Aorta (tissue), 5 donors: ENCODE measurements at regions not wholly inside any gene's neighbourhood (a gene's known extent, or its start where the extent isn't known, plus 50 kb on each side); places are given as distances from the start of the nearest gene placed in this dataset.

ENCODE experiments used
- ATAC-seq: fragments of 200-7000 bp; cut with Tn5 transposase; one replicate; pipeline ENCODE4 v1.9.1; 2022; ENCODE audit warnings: moderate library complexity; ENCODE audit not compliant: low FRiP score
- DNase-seq, 2 donors: peaks; one replicate each; pipeline ENCODE4 v3.0.0-alpha.2; 2020
- H3K27ac ChIP-seq, 2 donors: one replicate each; pipeline ENCODE4 v1.5.1; 2013; ENCODE audit warnings: low read length in 2 of 2, mild to moderate bottlenecking in 2 of 2, moderate library complexity in 2 of 2, control low read depth in 1 of 2, inconsistent platforms in 1 of 2, low read depth in 1 of 2
- H3K27me3 ChIP-seq, 2 donors: one replicate each; pipeline ENCODE4 v1.6.1; 2013; ENCODE audit warnings: control low read depth in 1 of 2, low read length in 1 of 2, mild to moderate bottlenecking in 1 of 2, moderate library complexity in 1 of 2; ENCODE audit not compliant: insufficient read depth in 2 of 2, control insufficient read depth in 1 of 2
- H3K36me3 ChIP-seq, 2 donors: one replicate each; pipeline ENCODE4 v1.6.1; 2013; ENCODE audit warnings: control low read depth in 1 of 2, low read length in 1 of 2, mild to moderate bottlenecking in 1 of 2; ENCODE audit not compliant: insufficient read depth in 2 of 2, control insufficient read depth in 1 of 2
- H3K4me1 ChIP-seq, 2 donors: one replicate each; pipeline ENCODE4 v1.6.1; 2013; ENCODE audit warnings: low read length in 2 of 2, control low read depth in 1 of 2, mild to moderate bottlenecking in 1 of 2, moderate library complexity in 1 of 2; ENCODE audit not compliant: insufficient read depth in 2 of 2, control insufficient read depth in 1 of 2
- H3K4me3 ChIP-seq, 2 donors: one replicate each; pipeline ENCODE4 v1.5.1; 2013; ENCODE audit warnings: low read length in 2 of 2, control low read depth in 1 of 2, mild to moderate bottlenecking in 1 of 2
- H3K9me3 ChIP-seq: one replicate; pipeline ENCODE4 v1.6.1; 2013; ENCODE audit warnings: mild to moderate bottlenecking, low read length; ENCODE audit not compliant: control insufficient read depth
- WGBS, 2 donors: extraction: QIAGEN DNeasy Blood & Tissue Kit; methylation state at CpG; one replicate each; pipeline ENCODE4 v1.1.7; 2013; 5-methylcytosine and 5-hydroxymethylcytosine counted together
- intact Hi-C, 2 donors: fragments of 100-400 bp; cut with DNase I; formaldehyde crosslinking; loops; one replicate each; pipeline versions ENCODE4 v1.14.2 to v1.15.0; 2022
- donor health status: healthy with polysubstance abuse.
- donor health status: Bipolar disorder and iron deficiency.
- donor health status: DM: no; HTN: no; CAD: no.
- donor health status: DM: no; HTN: no; CAD: no.
- donor health status: DM: yes; HTN: yes; CAD: no.

GRCh38 chr12:24714237-24714636 lies 234.7 kb downstream of the BCAT1 start:
- no peak for ATAC-seq
- no peaks in the 10 kb centered on the region for H3K36me3 ChIP-seq
- no peak overlapping the region for H3K27ac ChIP-seq
- H3K9me3 ChIP-seq, result no peaks in the 10 kb centered on the region
- 96% methylated on average over 13 of the region's 13 CpGs for WGBS, 2 donors
- no peak for DNase-seq
- no peak overlapping the region for H3K4me3 ChIP-seq
- intact Hi-C loops, result no loop called here
- no peaks in the 10 kb centered on the region for H3K27me3 ChIP-seq
- H3K4me1 ChIP-seq, result no peaks in the 10 kb centered on the region

- Histone ChIP-seq H3K9me3 (no peaks in the 10 kb centered on the region), H3K27me3 (no peaks in the 10 kb centered on the region), H3K4me1 (no peaks in the 10 kb centered on the region), H3K4me3 (no peak overlapping the region), H3K36me3 (no peaks in the 10 kb centered on the region), H3K27ac (no peak overlapping the region)
- no peak for ATAC-seq
- intact Hi-C loops, result no loop called here
- WGBS, 2 donors, result 96 to 98% methylated on average over 6 of the region's 6 CpGs
- no peak for DNase-seq
Measured at GRCh38 chr12:24711056-24712008, 237.6 kb downstream of the BCAT1 start.

- 93 to 94% methylated on average over 2 of the region's 2 CpGs for WGBS, 2 donors
- H3K27ac ChIP-seq, result no peak overlapping the region
Measured at GRCh38 chr12:24709216-24709615, 239.7 kb downstream of the BCAT1 start.

GRCh38 chr12:24708718-24709117 lies 240.2 kb downstream of the BCAT1 start:
- 65 to 67% methylated on average over 2 of the region's 2 CpGs for WGBS, 2 donors
- no peak overlapping the region for H3K27ac ChIP-seq
- no peaks in the 10 kb centered on the region for H3K4me1 ChIP-seq
- H3K4me3 ChIP-seq, result no peak overlapping the region
- H3K9me3 ChIP-seq, result no peaks in the 10 kb centered on the region
- H3K36me3 ChIP-seq, result no peaks in the 10 kb centered on the region
- intact Hi-C loops, result no loop called here
- no peak for ATAC-seq
- no peaks in the 10 kb centered on the region for H3K27me3 ChIP-seq
- no peak for DNase-seq

More at GRCh38 chr12:24709216-24709615, 239.7 kb downstream of the BCAT1 start:
- ATAC-seq, result no peak
- H3K9me3 ChIP-seq, result no peaks in the 10 kb centered on the region
- no peak for DNase-seq
- H3K36me3 ChIP-seq, result no peaks in the 10 kb centered on the region
- no peak overlapping the region for H3K4me3 ChIP-seq
- H3K4me1 ChIP-seq, result no peaks in the 10 kb centered on the region
- intact Hi-C loops, result no loop called here
- no peaks in the 10 kb centered on the region for H3K27me3 ChIP-seq

GRCh38 chr12:24708043-24708442 lies 240.9 kb downstream of the BCAT1 start:
- no peak for ATAC-seq
- Histone ChIP-seq H3K27ac (no peak overlapping the region), H3K36me3 (no peaks in the 10 kb centered on the region)

GRCh38 chr12:24707334-24707733 lies 241.6 kb downstream of the BCAT1 start:
- DNase-seq (no peak), ATAC-seq (no peak)
- intact Hi-C loops, result no loop called here
- Histone ChIP-seq H3K36me3 (no peaks in the 10 kb centered on the region), H3K4me1 (no peaks in the 10 kb centered on the region), H3K9me3 (no peaks in the 10 kb centered on the region), H3K27me3 (no peaks in the 10 kb centered on the region), H3K4me3 (no peak overlapping the region), H3K27ac (no peak overlapping the region)
- WGBS, 2 donors, result 89 to 91% methylated on average over 1 of the region's 1 CpG

More at GRCh38 chr12:24708043-24708442, 240.9 kb downstream of the BCAT1 start:
- intact Hi-C loops, result no loop called here
- Histone ChIP-seq H3K4me3 (no peak overlapping the region), H3K4me1 (no peaks in the 10 kb centered on the region), H3K9me3 (no peaks in the 10 kb centered on the region), H3K27me3 (no peaks in the 10 kb centered on the region)
- no peak for DNase-seq
- WGBS, 2 donors, result 47 to 56% methylated on average over 1 of the region's 1 CpG

- DNase-seq (no peak), ATAC-seq (no peak)
- Histone ChIP-seq H3K4me1 (no peaks in the 10 kb centered on the region), H3K4me3 (no peak overlapping the region), H3K36me3 (no peaks in the 10 kb centered on the region), H3K27ac (no peak overlapping the region), H3K27me3 (no peaks in the 10 kb centered on the region), H3K9me3 (no peaks in the 10 kb centered on the region)
- intact Hi-C loops, result no loop called here
- 32 to 37% methylated on average over 4 of the region's 4 CpGs for WGBS, 2 donors
Measured at GRCh38 chr12:24705741-24706358, 243.1 kb downstream of the BCAT1 start.

- WGBS, 2 donors, result 6 to 8% methylated on average over 2 of the region's 2 CpGs
- no peak for DNase-seq
- intact Hi-C loops, result no loop called here
- no peaks in the 10 kb centered on the region for H3K27me3 ChIP-seq
- H3K4me3 ChIP-seq, result no peak overlapping the region
- H3K27ac ChIP-seq, result no peak overlapping the region
- H3K36me3 ChIP-seq, result no peaks in the 10 kb centered on the region
- no peaks in the 10 kb centered on the region for H3K4me1 ChIP-seq
- no peaks in the 10 kb centered on the region for H3K9me3 ChIP-seq
- ATAC-seq, result no peak
Measured at GRCh38 chr12:24705216-24705615, 243.7 kb downstream of the BCAT1 start.

- DNase-seq (no peak), ATAC-seq (no peak)
- no peaks in the 10 kb centered on the region for H3K4me1 ChIP-seq
- intact Hi-C loops, result no loop called here
- H3K27me3 ChIP-seq, result no peaks in the 10 kb centered on the region
- H3K4me3 ChIP-seq, result no peak overlapping the region
- H3K36me3 ChIP-seq, result no peaks in the 10 kb centered on the region
- no peaks in the 10 kb centered on the region for H3K9me3 ChIP-seq
- H3K27ac ChIP-seq, result no peak overlapping the region
- 91 to 96% methylated on average over 3 of the region's 3 CpGs for WGBS, 2 donors
Measured at GRCh38 chr12:24701343-24701742, 247.6 kb downstream of the BCAT1 start.
